Fibroblast of mammary gland (primary cell): ENCODE measurements at regions not wholly inside any gene's neighbourhood (a gene's known extent, or its start where the extent isn't known, plus 50 kb on each side); places are given as distances from the start of the nearest gene placed in this dataset.

Experiments used
- DNase-seq: peaks from one replicate; pipeline ENCODE4 v3.0.0-alpha.2; 2010; ENCODE audit warnings: low read depth
- H3K4me3 ChIP-seq: 2 replicates; pipeline ENCODE4 v1.5.1; 2011; ENCODE audit warnings: low read depth, mild to moderate bottlenecking, low read length, moderate library complexity; ENCODE audit not compliant: control insufficient read depth
- TF ChIP-seq, protein P1 (sequence below): conservative IDR thresholded peaks from 2 replicates; pipeline ENCODE4 v1.5.1; 2011; ENCODE audit warnings: low read depth, low read length, inconsistent platforms; ENCODE audit not compliant: control insufficient read depth, insufficient read depth

GRCh38 chr1:37134599-37134998 is 100.3 kb upstream of the GRIK3 start:
- TF ChIP-seq, protein P1, sequence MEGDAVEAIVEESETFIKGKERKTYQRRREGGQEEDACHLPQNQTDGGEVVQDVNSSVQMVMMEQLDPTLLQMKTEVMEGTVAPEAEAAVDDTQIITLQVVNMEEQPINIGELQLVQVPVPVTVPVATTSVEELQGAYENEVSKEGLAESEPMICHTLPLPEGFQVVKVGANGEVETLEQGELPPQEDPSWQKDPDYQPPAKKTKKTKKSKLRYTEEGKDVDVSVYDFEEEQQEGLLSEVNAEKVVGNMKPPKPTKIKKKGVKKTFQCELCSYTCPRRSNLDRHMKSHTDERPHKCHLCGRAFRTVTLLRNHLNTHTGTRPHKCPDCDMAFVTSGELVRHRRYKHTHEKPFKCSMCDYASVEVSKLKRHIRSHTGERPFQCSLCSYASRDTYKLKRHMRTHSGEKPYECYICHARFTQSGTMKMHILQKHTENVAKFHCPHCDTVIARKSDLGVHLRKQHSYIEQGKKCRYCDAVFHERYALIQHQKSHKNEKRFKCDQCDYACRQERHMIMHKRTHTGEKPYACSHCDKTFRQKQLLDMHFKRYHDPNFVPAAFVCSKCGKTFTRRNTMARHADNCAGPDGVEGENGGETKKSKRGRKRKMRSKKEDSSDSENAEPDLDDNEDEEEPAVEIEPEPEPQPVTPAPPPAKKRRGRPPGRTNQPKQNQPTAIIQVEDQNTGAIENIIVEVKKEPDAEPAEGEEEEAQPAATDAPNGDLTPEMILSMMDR = no peak
- H3K4me3 ChIP-seq = no peak overlapping the region
- no peak for DNase-seq

GRCh38 chr1:37135032-37135431 is 100.7 kb upstream of the GRIK3 start:
- DNase-seq = no peak
- TF ChIP-seq, protein P1 = no peak
- no peak overlapping the region for H3K4me3 ChIP-seq

GRCh38 chr1:37137014-37137413 is 102.7 kb upstream of the GRIK3 start:
- TF ChIP-seq, protein P1 = no peak
- H3K4me3 ChIP-seq = no peak overlapping the region
- DNase-seq = no peak

GRCh38 chr1:37137601-37138000 is 103.3 kb upstream of the GRIK3 start:
- no peak overlapping the region for H3K4me3 ChIP-seq
- DNase-seq = no peak
- TF ChIP-seq, protein P1 = no peak

DNA sequence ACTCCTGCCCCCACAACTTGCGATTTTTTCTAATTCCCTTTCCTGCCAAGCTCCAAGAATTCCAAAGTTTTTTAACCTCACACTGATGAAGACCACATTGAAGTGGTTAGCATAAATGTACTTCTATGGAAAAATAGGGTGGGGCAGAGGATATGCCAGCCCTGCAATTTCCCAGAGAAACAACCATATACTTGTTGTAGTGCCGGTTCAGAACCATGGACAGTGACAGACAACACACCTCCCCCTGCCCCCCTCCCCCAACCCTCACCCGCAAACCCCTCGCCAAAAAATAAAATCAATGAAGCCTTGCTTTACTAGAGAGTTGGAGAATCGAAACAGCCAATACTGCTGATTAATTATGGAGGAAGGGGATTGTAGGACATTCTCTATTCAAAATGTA is 109.5 kb upstream of the GRIK3 start:
- TF ChIP-seq, protein P1 = no peak
- no peak for DNase-seq
- H3K4me3 ChIP-seq = no peak overlapping the region

DNA sequence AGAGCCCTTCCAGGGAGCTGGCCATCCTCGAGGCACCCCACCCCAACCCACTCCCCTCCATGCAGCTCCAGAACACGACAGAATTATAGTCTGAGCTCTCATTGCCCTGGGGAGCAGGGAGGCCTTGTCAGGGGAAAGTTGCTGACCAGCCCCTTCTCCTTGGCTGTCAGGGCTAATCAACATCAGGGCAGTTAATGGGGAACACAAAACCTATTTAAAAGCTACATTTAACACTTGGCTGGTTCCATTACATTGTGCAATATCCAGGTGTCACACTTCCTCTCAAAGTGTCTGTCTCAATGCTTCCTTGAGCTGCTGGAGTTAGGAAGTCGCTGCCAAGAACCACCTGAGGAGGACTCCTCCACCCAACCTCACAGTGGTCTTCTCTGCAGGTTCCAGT is 111.8 kb upstream of the GRIK3 start:
- no peak for DNase-seq
- H3K4me3 ChIP-seq = no peak overlapping the region
- TF ChIP-seq, protein P1 = no peak

GRCh38 chr1:37147392-37147831 is 113.1 kb upstream of the GRIK3 start:
- TF ChIP-seq, protein P1 = no peak
- no peak overlapping the region for H3K4me3 ChIP-seq
- DNase-seq = no peak
